ENCODE measurements at regions not wholly inside any gene's neighbourhood (a gene's known extent, or its start where the extent isn't known, plus 50 kb on each side); places are given as distances from the start of the nearest gene placed in this dataset.

GRCh38 chr9:89796606-89797005, 191.8 kb downstream of the GADD45G start:
- H3K9me3 Mint-ChIP-seq = no peaks in the 10 kb centered on the region
- DNase-seq = no peak
- no peak for TF ChIP-seq CTCF (IDR thresholded peaks at IDR 0.05)
- H3K36me3 Mint-ChIP-seq = no peaks in the 10 kb centered on the region
- Histone ChIP-seq H3K4me2 (replicated peaks; ENCODE audit: extremely low read depth, low read length, poor library complexity, severe bottlenecking) (no peak overlapping the region), H3K27me3 (ENCODE audit: control insufficient read depth in 2 of 2, insufficient read depth in 2 of 2, low read length in 2 of 2) (no peaks in the 10 kb centered on the region), H3K9ac (ENCODE audit: insufficient read depth, low read length, poor library complexity, severe bottlenecking) (no peak overlapping the region), H3K9me3 (replicated peaks in 1 of 2; ENCODE audit: control insufficient read depth in 1 of 2, insufficient read depth in 1 of 2, low read length in 2 of 2) (no peaks in the 10 kb centered on the region), H3K27ac (ENCODE audit: low read depth in 1 of 2, low read length in 2 of 2) (no peak overlapping the region), H3K36me3 (replicated peaks in 1 of 2; ENCODE audit: control insufficient read depth in 1 of 2, insufficient read depth in 2 of 2, low read length in 2 of 2) (no peaks in the 10 kb centered on the region), H2AFZ (ENCODE audit: insufficient read depth, low read depth, low read length, poor library complexity, severe bottlenecking) (no peak overlapping the region), H3K4me1 (ENCODE audit: control insufficient read depth in 1 of 2, insufficient read depth in 2 of 2, low read length in 2 of 2) (no peaks in the 10 kb centered on the region), H3K79me2 (ENCODE audit: insufficient read depth, low read length) (no peaks in the 10 kb centered on the region), H4K20me1 (ENCODE audit: insufficient read depth, low read length) (no peaks in the 10 kb centered on the region), H3K4me3 (replicated peaks in 1 of 3; ENCODE audit: low read depth in 2 of 3, low read length in 3 of 3) (no peak overlapping the region)
- H3K4me3 Mint-ChIP-seq = no peak overlapping the region
- H3K4me1 Mint-ChIP-seq = no peaks in the 10 kb centered on the region
- H3K27me3 Mint-ChIP-seq (ENCODE audit: low read depth in 3 of 3) = peaks cover 6 to 8% (median 6%) of the 10 kb centered on the region in 3 donors
- 94% methylated on average over 3 of the region's 6 CpGs for WGBS (ENCODE audit: insufficient coverage)
- no peak overlapping the region for H3K27ac Mint-ChIP-seq
- intact Hi-C loops (cut with micrococcal nuclease) = no loop called here

GRCh38 chr9:89797255-89797654, 192.4 kb downstream of the GADD45G start:
- Histone ChIP-seq H3K4me3 (replicated peaks in 1 of 3; ENCODE audit: low read depth in 2 of 3, low read length in 3 of 3) (no peak overlapping the region), H3K9me3 (replicated peaks in 1 of 2; ENCODE audit: control insufficient read depth in 1 of 2, insufficient read depth in 1 of 2, low read length in 2 of 2) (no peaks in the 10 kb centered on the region), H3K27ac (ENCODE audit: low read depth in 1 of 2, low read length in 2 of 2) (no peak overlapping the region), H3K27me3 (ENCODE audit: control insufficient read depth in 2 of 2, insufficient read depth in 2 of 2, low read length in 2 of 2) (no peaks in the 10 kb centered on the region), H3K79me2 (ENCODE audit: insufficient read depth, low read length) (no peaks in the 10 kb centered on the region), H3K9ac (ENCODE audit: insufficient read depth, low read length, poor library complexity, severe bottlenecking) (no peak overlapping the region), H4K20me1 (ENCODE audit: insufficient read depth, low read length) (no peaks in the 10 kb centered on the region), H3K4me2 (replicated peaks; ENCODE audit: extremely low read depth, low read length, poor library complexity, severe bottlenecking) (no peak overlapping the region), H2AFZ (ENCODE audit: insufficient read depth, low read depth, low read length, poor library complexity, severe bottlenecking) (no peak overlapping the region), H3K36me3 (replicated peaks in 1 of 2; ENCODE audit: control insufficient read depth in 1 of 2, insufficient read depth in 2 of 2, low read length in 2 of 2) (no peaks in the 10 kb centered on the region), H3K4me1 (ENCODE audit: control insufficient read depth in 1 of 2, insufficient read depth in 2 of 2, low read length in 2 of 2) (no peaks in the 10 kb centered on the region)
- no peak for TF ChIP-seq CTCF (IDR thresholded peaks at IDR 0.05)
- Mint-ChIP-seq H3K4me3 (no peak overlapping the region), H3K4me1 (no peaks in the 10 kb centered on the region), H3K27me3 (ENCODE audit: low read depth in 3 of 3) (peaks cover 6 to 8% (median 6%) of the 10 kb centered on the region in 3 donors), H3K27ac (no peak overlapping the region), H3K9me3 (no peaks in the 10 kb centered on the region), H3K36me3 (no peaks in the 10 kb centered on the region)
- no peak for DNase-seq
- intact Hi-C loops (cut with micrococcal nuclease) = no loop called here
- 98% methylated on average over 8 of the region's 11 CpGs for WGBS (ENCODE audit: insufficient coverage)
